GM21576 (cell line): ENCODE measurements at regions not wholly inside any gene's neighbourhood (a gene's known extent, or its start where the extent isn't known, plus 50 kb on each side); places are given as distances from the start of the nearest gene placed in this dataset.

Experiments used
- ATAC-seq: cut with Tn5 transposase; IDR thresholded peaks from one replicate; pipeline ENCODE4 v1.9.1; 2021; ENCODE audit warnings: mild to moderate bottlenecking, moderate library complexity; ENCODE audit not compliant: unreplicated experiment

GRCh38 chr6:90406142-90406794 lies 109.6 kb upstream of the BACH2 start:
- ATAC-seq: no peak

- no peak for ATAC-seq
Measured at GRCh38 chr6:90403489-90404381, 107.1 kb upstream of the BACH2 start.

GRCh38 chr6:90402831-90403192 lies 106.2 kb upstream of the BACH2 start:
- no peak for ATAC-seq

- ATAC-seq: no peak
Measured at GRCh38 chr6:90401933-90402830, 105.5 kb upstream of the BACH2 start.

GRCh38 chr6:90399970-90400369 lies 103.3 kb upstream of the BACH2 start:
- no peak for ATAC-seq

- ATAC-seq: peak; percentile 69
Measured at GRCh38 chr6:90397929-90398674, 101.5 kb upstream of the BACH2 start.

- no peak for ATAC-seq
Measured at GRCh38 chr6:90397047-90397446, 100.4 kb upstream of the BACH2 start.

GRCh38 chr6:90393232-90393884 lies 96.7 kb upstream of the BACH2 start:
- ATAC-seq: peak; percentile 71

- no peak for ATAC-seq
Measured at GRCh38 chr6:90390379-90390778, 93.7 kb upstream of the BACH2 start.

- ATAC-seq: no peak
Measured at GRCh38 chr6:90388395-90388794, 91.8 kb upstream of the BACH2 start.

GRCh38 chr6:90387826-90388225 lies 91.2 kb upstream of the BACH2 start:
- ATAC-seq: no peak

GRCh38 chr6:90387383-90387775 lies 90.7 kb upstream of the BACH2 start:
- ATAC-seq: no peak

- no peak for ATAC-seq
Measured at GRCh38 chr6:90386399-90387382, 90.0 kb upstream of the BACH2 start.

GRCh38 chr6:90385759-90386313 lies 89.2 kb upstream of the BACH2 start:
- ATAC-seq: no peak

GRCh38 chr6:90384720-90385119 lies 88.1 kb upstream of the BACH2 start:
- no peak for ATAC-seq

- peak; percentile 68 for ATAC-seq
Measured at GRCh38 chr6:90383196-90383822, 86.7 kb upstream of the BACH2 start.

- no peak for ATAC-seq
Measured at GRCh38 chr6:90382760-90383159, 86.1 kb upstream of the BACH2 start.
